Central memory CD4-positive, alpha-beta T cell (primary cell): ENCODE measurements at regions not wholly inside any gene's neighbourhood (a gene's known extent, or its start where the extent isn't known, plus 50 kb on each side); places are given as distances from the start of the nearest gene placed in this dataset.

Source experiments
- DNase-seq: peaks from one replicate; pipeline ENCODE4 v3.0.0; 2022

DNA sequence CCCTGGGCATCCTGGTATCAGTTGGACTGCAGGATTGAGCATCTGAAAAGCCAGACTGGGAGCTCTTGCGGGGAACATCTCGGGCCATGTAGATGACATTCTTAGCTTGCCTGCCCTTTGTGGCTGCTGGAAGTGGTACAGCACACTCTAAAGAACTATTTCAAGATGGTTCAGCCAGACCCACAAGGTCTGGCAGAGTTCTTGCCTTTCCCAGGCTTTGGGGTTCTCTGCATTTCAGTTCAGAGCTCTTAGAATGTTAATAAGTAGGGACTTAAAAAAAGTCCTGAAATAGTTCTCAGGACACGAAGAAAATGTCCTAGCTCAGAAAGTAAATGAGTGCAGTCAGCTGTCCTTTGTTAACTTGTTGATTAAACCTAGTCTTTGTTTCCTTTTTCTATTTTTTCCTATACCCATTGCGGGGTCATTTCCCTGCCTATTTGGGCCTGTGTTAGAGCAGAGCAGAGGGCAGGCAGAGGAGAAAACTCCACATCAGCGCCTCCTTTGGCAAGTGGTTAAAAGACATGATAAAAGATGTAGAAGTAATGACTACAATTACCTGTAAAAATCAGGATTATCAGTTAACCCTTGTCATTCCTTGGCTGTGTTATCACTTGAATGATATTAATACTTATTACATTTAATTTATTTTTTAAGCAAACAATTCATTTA lies 291.5 kb downstream of the ZSWIM6 start:
- DNase-seq = no peak

- DNase-seq = no peak
These were observed 292.6 kb downstream of the ZSWIM6 start for GRCh38 chr5:61624553-61625136.

DNA sequence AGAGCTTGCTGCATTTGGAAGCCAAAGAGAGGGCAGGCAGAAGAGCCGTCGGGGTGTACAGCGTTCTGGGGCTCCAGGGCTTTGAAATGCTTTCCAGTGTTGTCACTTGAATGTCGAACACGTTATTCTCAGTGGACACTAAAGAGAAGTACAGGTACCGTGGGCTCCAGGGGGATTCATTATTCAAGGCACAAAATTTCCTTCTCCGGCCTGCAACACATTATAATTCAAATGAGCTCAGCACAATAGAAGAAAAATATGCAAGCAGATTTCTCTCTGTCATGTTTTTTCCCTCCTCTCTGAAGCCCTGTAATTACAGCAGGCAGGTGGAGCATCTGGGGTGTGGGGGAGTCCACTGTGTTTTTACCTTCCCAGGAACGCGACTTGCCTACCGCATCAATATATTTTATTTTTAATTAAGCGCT lies 293.1 kb downstream of the ZSWIM6 start:
- DNase-seq = no peak

GRCh38 chr5:61625681-61626621 lies 293.9 kb downstream of the ZSWIM6 start:
- no peak for DNase-seq

DNA sequence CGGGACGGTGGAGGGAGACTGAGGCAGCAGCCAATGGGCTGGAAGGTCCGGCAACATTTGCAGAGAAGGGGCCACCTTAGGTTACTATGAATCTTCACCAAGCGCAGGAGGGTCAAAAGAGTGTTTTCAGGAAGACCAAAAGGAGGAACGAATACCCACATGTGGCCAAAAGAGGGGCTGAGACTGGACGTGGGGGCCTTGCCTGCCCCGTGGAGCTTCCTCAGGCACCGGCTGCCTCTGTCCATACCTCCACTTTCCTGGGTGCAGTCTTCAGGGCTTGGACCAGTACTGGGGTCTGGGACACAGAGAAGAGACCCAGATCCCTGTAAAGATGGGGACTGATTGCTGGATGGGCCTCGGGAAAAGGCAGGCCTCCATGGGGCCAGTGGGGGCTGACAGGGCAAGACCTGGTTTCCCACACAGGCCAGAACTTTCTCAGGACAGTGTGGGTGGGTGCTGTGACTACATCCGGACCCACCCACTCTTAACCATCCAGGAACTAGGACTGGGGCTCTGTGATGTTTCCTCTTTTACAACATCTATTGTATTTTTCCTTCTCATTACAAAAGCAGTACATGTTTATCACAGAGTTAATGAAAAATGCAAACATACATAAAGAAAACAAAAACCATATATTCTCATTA lies 294.7 kb downstream of the ZSWIM6 start:
- no peak for DNase-seq

- no peak for DNase-seq
These were observed 295.5 kb downstream of the ZSWIM6 start for GRCh38 chr5:61627531-61627930.

GRCh38 chr5:61630908-61631307 lies 298.9 kb downstream of the ZSWIM6 start:
- no peak for DNase-seq

DNA sequence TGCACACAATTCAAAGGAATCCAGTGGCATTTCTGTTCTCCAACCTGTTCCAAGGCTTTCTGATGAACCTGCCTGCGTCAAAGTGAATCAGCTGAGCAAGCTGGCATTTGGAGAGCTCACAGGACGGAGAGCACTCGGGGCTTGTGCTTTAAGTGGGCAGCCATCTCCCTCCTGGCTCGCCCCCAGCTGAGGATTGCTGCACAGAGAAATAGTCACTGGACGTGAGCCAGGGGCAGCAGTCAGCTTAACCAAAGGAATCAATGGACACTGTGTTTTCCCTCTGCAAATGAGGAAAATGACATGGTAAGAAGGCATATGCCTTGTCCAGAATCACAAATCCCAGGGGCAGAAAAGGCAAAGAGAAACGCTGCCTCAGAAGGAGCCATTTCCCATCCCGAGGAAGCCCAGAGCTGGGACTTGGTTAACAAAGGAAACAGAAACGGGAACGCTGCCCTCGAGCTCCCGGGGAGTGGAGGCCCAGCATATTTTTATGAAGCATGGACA lies 299.4 kb downstream of the ZSWIM6 start:
- no peak for DNase-seq

GRCh38 chr5:61632064-61632463 lies 300.0 kb downstream of the ZSWIM6 start:
- DNase-seq = no peak

GRCh38 chr5:61635271-61635670 lies 303.2 kb downstream of the ZSWIM6 start:
- DNase-seq = no peak

- no peak for DNase-seq
These were observed 305.5 kb downstream of the ZSWIM6 start for GRCh38 chr5:61637566-61637965.

GRCh38 chr5:61638476-61638875 lies 306.4 kb downstream of the ZSWIM6 start:
- no peak for DNase-seq

- no peak for DNase-seq
These were observed 308.3 kb downstream of the ZSWIM6 start for GRCh38 chr5:61640179-61641021.

DNA sequence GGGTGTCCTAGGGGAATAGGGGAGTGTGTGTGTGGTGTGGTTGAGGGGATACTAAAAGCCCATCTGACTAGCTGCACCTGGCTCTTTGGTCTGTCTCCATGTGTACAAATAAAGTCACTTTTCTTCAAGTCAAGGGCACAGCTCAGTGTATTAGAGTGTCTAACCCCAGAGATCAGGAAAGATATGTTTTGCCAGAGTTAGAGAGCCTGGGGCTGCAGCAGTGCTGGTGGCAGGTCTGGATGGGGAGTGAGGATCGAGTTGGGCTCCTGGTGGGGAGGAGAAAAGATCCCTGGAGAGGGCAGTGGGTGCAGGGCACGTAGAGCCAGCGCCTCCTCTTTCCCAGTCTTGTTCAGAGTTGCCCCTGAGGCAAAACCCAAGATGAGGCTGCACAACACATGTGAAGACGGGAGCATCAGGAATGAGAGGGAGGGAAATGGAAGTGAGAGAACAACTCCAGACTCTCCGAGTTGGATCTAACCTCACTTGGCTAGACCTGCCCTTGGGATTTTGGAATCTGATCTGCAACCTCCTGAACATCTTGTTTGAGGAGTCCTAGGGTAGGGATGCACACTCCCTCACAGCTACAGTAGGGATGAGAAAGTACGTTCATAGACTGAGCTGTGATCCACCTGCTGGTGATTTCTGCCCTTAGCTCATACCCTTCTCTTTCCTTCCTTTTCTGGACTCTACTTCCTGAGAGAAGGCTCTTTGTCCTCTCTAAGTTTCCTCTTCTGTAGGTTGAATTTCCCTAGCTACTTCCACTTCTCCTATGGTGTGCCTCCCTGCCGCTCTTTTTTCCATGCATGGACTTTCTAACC lies 309.9 kb downstream of the ZSWIM6 start:
- DNase-seq = no peak

DNA sequence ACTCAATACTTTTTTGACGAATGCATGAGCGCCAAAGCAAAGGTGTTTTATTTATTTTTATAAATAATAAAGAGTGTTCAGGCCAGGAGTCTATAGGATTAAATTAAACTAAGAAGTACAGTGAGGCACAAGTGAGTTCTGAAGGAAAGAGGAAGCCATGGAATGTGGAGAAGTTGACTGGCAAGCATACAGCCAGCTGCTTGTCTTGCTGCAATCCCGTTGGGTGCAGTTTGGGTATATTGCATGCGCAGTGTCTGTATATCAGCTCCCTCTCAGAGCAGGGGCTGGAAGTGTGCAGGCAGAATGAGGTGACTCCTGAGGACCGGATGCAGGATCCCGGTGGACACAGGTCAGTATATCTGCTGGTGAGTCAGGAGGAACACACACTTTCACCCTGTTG lies 315.6 kb downstream of the ZSWIM6 start:
- DNase-seq = no peak

GRCh38 chr5:61649231-61649630 lies 317.2 kb downstream of the ZSWIM6 start:
- DNase-seq = no peak

DNA sequence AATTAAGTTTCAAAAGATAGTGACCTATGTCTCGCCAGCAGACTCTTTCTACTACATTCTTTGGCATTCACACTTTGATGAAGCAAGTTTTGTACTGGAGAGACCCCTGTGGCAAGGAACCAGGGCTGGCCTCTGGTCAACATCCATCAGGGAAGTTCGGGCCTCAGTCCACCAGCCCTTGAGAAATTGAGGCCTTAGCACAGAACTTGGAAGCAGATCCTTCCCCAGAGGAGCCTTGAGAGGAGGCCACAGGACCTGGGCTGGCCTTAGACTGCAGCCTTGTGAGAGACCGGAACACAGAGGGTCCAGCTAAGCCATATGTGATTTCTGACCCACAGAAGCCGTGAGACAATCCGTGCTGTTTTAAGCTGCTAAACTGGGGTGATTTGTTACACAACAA lies 317.9 kb downstream of the ZSWIM6 start:
- DNase-seq = no peak

GRCh38 chr5:61650661-61651060 lies 318.6 kb downstream of the ZSWIM6 start:
- DNase-seq = no peak

DNA sequence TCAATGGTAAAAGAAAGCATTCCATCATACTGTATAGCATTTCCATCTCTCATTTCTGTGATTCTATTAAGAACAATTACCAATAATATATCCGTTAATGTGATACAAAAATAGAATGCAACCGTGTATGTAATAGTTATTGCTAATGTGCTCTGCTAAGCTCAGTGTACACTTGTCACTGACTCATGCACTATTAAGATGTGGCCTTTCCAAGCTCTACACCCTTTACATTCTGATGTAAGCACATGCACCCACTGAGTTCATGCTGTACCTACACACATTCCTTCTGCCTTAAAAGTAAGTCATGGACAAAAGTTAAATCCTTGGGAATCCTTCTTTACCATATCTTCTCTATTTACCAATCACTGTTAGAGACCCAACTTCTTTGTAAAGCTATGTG lies 319.1 kb downstream of the ZSWIM6 start:
- DNase-seq = no peak

- DNase-seq = no peak
These were observed 320.9 kb downstream of the ZSWIM6 start for GRCh38 chr5:61652916-61653315.
